ENCODE measurements at regions not wholly inside any gene's neighbourhood (a gene's known extent, or its start where the extent isn't known, plus 50 kb on each side); places are given as distances from the start of the nearest gene placed in this dataset.

DNA sequence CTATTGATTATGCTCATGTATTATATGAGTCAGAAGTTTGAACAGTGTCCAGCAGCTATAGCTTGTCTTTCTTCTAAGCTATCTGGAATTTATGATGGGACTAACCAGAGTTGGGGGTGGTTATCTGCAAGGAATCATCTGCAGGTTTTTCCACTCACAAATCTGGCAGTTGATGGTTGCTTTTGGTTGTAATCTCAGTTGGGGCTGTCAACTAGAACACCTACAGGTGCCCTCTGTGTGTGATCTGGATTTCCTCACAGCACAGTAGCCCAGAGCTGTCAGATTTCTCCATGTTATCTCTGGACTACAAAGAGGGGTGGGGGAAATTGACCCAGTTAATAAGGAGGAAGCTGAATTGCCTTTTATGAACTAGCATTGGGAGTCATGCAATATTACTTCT is 51.4 kb upstream of the MAP9 start:
- TF ChIP-seq POLR2A (IDR thresholded peaks at IDR 0.05) (no peak), POLR2AphosphoS5 (IDR thresholded peaks at IDR 0.05) (no peak)
- TF ChIP-seq, protein P1, sequence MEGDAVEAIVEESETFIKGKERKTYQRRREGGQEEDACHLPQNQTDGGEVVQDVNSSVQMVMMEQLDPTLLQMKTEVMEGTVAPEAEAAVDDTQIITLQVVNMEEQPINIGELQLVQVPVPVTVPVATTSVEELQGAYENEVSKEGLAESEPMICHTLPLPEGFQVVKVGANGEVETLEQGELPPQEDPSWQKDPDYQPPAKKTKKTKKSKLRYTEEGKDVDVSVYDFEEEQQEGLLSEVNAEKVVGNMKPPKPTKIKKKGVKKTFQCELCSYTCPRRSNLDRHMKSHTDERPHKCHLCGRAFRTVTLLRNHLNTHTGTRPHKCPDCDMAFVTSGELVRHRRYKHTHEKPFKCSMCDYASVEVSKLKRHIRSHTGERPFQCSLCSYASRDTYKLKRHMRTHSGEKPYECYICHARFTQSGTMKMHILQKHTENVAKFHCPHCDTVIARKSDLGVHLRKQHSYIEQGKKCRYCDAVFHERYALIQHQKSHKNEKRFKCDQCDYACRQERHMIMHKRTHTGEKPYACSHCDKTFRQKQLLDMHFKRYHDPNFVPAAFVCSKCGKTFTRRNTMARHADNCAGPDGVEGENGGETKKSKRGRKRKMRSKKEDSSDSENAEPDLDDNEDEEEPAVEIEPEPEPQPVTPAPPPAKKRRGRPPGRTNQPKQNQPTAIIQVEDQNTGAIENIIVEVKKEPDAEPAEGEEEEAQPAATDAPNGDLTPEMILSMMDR (IDR thresholded peaks at IDR 0.05) = no peak
